Muscle of back (tissue), 3 donors: ENCODE measurements at regions not wholly inside any gene's neighbourhood (a gene's known extent, or its start where the extent isn't known, plus 50 kb on each side); places are given as distances from the start of the nearest gene placed in this dataset.
"Not testable (repeated sequence)": the region's sequence is repeated elsewhere in the genome, so short reads cannot be mapped to it uniquely, and the experiment has no call there.

Experiments
- DNase-seq, 3 donors: peaks; one replicate each; pipeline versions ENCODE4 v3.0.0 to v3.0.0-alpha.2; 2013

DNA sequence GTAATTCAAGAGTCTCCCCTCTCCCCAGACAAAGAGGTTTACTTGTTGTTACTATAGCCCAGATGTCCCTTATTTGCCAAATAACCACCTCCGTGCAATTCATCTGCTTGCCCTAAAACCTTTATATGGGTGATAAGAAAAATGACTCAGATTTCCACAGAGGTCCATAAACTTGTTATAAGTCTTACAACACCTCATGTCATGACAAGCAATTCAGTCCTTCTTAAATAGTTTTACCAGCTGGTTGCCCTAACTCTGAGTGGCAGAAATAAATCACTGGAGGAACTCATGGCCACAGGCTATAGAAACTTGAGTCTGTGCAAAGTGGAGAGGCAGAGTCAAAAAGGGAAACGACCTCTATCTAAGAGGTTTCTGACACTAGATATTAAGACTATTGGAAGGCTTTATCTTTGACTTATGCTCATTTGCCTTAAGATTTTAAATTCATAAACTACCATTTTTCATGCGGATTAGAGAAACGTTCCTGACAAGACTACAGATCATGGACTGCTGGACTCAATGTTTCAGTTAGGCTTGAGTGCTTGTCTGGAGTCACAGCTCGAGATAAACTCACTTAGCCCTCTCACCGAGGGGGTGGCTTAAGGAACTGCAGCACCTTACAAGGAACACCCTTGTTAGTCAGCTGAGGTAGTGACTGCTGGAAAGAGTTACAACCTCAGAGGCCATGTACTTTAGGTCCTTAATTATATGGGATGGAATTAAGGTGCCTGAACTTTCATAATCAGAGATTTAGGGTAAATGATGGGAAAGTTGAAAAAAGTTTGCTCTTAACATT, 662.5 kb upstream of the USP24 start:
- no peak for DNase-seq

- DNase-seq = no peak
These were observed 661.3 kb upstream of the USP24 start for GRCh38 chr1:55876276-55877060.

DNA sequence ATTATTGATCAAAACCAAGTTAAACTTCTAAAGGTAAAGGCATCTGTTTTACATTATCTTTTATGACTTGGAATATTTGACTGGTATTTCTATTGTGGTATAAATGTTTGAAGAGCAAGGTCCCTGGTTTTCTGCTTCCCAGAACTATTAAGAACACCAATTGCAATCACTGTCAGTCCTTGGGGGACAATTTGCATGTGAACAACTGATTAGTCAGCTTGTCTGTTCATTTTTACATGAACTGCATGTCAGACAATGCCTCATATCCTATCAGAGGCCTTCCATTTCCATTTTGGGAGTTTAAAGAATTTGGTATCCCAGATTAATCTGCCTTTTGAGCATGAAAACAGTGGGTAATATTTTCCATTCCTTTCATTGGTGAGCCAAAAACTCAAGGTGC, 654.9 kb upstream of the USP24 start:
- DNase-seq = peak in 2 of 3 donors; percentile 57 to 81

- peak in 2 of 3 donors; percentile 41 to 50 for DNase-seq
These were observed 653.9 kb upstream of the USP24 start for GRCh38 chr1:55869065-55869464.

DNA sequence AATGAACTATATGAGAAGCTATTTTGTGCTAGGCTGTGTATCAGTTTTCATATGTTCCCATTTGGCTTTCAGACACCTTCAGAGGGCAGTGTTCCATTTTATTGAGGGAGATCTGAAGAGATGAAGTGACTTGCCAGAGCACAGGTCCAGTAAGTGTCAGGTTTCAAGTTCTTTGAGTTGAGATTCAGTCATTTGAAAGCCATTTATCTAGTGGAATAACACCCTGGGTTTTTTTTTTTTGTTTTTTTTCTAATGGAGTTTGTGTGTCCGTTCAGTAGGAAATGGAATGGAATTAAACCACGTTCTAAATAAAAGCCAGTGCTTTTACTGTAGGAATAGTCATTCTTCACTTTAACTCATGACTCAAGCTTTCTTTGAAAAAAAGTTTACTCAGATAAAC, 652.9 kb upstream of the USP24 start:
- DNase-seq = peak; percentile 38 to 46 (median 38)

GRCh38 chr1:55867304-55867843, 652.2 kb upstream of the USP24 start:
- no peak for DNase-seq

DNA sequence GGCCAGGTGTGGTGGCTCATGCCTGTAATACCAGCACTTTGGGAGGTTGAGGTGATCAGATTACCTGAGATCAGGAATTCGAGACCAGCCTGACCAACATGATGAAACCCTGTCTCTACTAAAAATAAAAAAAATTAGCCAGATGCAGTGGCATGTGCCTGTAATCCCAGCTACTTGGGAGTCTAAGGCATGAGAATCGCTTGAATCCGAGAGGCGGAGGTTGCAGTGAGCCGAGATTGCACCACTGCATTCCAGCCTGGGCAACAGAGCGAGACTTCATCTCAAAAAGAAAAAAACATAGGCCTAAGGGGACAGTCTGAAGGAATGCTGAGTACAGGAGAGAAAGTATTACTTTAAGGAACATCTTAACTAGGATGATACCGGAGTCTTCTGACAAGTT, 650.6 kb upstream of the USP24 start:
- not testable (repeated sequence) for DNase-seq

DNA sequence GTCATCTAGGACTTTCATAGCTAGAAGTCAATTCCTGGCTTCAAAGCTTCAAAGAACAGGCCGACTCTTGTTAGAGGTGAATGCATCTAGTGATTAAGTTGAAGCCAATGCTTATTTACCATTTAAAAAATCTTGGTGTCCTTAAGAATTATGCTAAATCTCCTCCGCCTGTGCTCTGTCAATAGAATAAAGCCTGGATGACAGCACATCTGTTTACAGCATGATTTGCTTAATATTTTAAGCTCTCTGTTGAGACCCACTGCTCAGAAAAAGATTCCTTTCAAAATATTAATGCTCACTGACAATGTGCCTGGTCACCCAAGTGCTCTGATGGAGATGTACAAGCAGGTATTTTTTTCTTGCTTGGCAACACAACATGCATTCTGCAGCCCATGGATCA, 649.1 kb upstream of the USP24 start:
- DNase-seq = no peak

GRCh38 chr1:55861676-55862340, 646.6 kb upstream of the USP24 start:
- DNase-seq = peak in 1 of 3 donors; percentile 55

DNA sequence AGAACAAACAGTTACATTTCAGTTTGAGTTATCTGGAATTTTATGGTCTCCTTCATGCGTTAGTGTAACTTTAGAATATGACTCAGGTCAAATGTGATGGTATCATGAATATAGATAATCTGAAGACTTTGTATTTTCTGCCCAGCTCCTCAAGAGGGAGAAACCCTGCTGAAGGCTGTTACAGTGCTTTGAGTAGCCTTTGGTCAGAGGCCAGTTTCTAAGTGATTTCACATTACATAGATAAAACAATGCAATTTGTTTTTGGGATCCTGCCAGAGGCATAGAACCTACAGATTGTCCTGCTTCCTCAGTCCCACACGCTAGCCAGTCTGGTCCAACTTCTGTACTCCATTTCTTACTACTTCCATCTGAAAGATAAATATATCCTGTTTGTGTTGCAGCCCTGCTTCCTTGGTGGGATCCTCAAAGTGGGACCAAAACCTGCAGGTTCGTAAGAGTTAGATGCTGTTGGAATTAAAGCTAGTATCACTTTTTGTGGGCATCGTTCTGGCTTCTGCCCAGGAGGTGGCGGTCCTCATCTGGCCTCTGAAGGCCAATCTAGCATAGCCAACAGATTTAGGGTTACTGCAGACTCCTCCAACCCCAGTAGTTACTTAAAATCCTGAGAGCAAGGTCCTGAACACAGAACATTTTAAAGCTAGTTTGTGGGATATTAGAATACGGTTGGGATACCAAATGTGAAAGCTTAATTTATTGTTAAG, 645.8 kb upstream of the USP24 start:
- peak in 1 of 3 donors; percentile 64 for DNase-seq

DNA sequence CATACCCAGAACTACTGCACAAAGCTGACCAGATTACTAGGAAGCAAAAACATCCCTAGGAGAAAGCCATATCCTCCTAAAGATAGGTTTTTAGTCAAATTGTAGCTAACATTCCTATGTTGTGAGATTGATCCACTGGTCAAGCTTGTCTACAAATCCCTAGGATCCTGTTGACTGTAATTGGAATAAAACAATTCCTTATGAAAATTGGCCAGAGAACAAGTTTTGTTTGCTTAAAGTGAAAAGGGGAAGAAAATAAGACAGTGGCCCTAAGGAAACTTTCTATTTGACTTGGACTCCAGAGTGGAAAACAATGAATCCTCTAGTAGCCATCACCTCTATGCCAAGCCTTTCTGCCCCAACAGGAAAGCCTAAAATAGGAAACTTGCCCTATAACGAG, 645.2 kb upstream of the USP24 start:
- DNase-seq = peak in 1 of 3 donors; percentile 48

GRCh38 chr1:55854911-55855310, 639.7 kb upstream of the USP24 start:
- peak in 2 of 3 donors; percentile 35 to 43 for DNase-seq

- DNase-seq = no peak
These were observed 633.7 kb upstream of the USP24 start for GRCh38 chr1:55848906-55849305.

DNA sequence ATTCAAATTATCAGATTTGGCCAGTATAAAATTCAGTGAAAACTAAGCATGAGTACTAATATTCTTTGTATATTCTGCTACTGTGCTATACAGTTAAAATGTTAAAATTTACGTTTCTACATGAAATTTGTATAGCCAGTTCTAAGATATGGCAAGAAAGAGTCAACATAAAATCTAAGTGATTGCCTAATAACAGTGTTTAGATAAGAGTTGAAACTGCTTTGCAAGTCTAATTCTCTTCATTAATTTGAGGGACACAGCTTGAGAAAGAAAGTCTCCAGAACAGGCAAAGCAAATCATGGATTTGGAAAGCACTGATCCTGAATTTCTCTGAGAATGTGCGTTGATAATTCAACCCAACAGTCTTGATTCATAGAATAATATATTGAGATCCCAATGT, 630.9 kb upstream of the USP24 start:
- no peak for DNase-seq

- DNase-seq = no peak
These were observed 629.2 kb upstream of the USP24 start for GRCh38 chr1:55844322-55844721.

- no peak for DNase-seq
These were observed 624.5 kb upstream of the USP24 start for GRCh38 chr1:55839626-55840025.

DNA sequence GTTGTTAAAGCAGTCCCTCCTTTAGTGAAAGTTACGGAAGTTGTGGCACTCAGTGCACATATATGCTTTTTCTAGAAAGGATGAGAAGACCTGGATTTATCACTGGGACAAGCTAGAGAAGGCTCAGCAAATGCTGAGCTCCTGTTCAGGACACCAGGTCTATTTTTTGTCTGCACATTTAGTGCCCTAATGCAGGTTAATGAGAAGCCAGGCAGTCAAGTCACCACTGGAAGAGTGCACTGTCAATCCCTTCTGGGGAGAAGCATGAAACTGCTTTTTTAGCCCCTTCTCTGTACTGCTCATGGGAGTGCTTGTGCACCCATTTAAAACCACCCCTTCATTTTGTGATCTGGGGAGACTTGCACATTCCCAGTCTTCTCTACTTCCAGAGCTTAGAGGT, 624.1 kb upstream of the USP24 start:
- no peak for DNase-seq

GRCh38 chr1:55836086-55836485, 620.9 kb upstream of the USP24 start:
- no peak for DNase-seq

- peak; percentile 64 to 89 (median 89) for DNase-seq
These were observed 618.4 kb upstream of the USP24 start for GRCh38 chr1:55833529-55834091.

GRCh38 chr1:55831759-55832158, 616.6 kb upstream of the USP24 start:
- DNase-seq = no peak

GRCh38 chr1:55828044-55828443, 612.9 kb upstream of the USP24 start:
- no peak for DNase-seq
